Trophoblast cell (in vitro differentiated cells and primary cell): ENCODE measurements at regions not wholly inside any gene's neighbourhood (a gene's known extent, or its start where the extent isn't known, plus 50 kb on each side); places are given as distances from the start of the nearest gene placed in this dataset.

Experiments used
- DNase-seq, 2 donors: peaks; one replicate each; pipeline ENCODE4 v3.0.0-alpha.2; 2016
- H2AFZ ChIP-seq: 2 replicates; pipeline ENCODE4 v1.6.1; 2013; ENCODE audit warnings: low read length, moderate library complexity, mild to moderate bottlenecking; ENCODE audit not compliant: insufficient read depth, poor library complexity
- H2AK5ac ChIP-seq: 2 replicates; pipeline ENCODE4 v1.6.1; 2013; ENCODE audit warnings: mild to moderate bottlenecking, low read length
- H2BK120ac ChIP-seq: 2 replicates; pipeline ENCODE4 v1.6.1; 2013; ENCODE audit warnings: low read length, mild to moderate bottlenecking, moderate library complexity; ENCODE audit not compliant: insufficient read depth, poor library complexity
- H2BK12ac ChIP-seq: 2 replicates; pipeline ENCODE4 v1.6.1; 2013; ENCODE audit warnings: mild to moderate bottlenecking, low read length, moderate library complexity
- H2BK5ac ChIP-seq: 2 replicates; pipeline ENCODE4 v1.6.1; 2013; ENCODE audit warnings: low read length, low read depth, moderate library complexity, mild to moderate bottlenecking; ENCODE audit not compliant: poor library complexity
- H3K14ac ChIP-seq: 2 replicates; pipeline ENCODE4 v1.6.1; 2013; ENCODE audit warnings: mild to moderate bottlenecking, low read length
- H3K18ac ChIP-seq: 2 replicates; pipeline ENCODE4 v1.6.1; 2013; ENCODE audit warnings: mild to moderate bottlenecking, low read length
- H3K23ac ChIP-seq: 2 replicates; pipeline ENCODE4 v1.6.1; 2013; ENCODE audit warnings: low read length
- H3K27ac ChIP-seq: 2 replicates; pipeline ENCODE4 v1.5.1; 2013; ENCODE audit warnings: low read depth, mild to moderate bottlenecking, inconsistent platforms, low read length, moderate library complexity
- H3K27me3 ChIP-seq: 2 replicates; pipeline ENCODE4 v1.6.1; 2013; ENCODE audit warnings: inconsistent platforms, mild to moderate bottlenecking, low read length, moderate library complexity; ENCODE audit not compliant: insufficient read depth
- H3K36me3 ChIP-seq, 2 experiments: 1 replicate in 1 of 2; 2 replicates in 1 of 2; pipeline ENCODE4 v1.6.1; 2013; ENCODE audit warnings: low read length in 2 of 2, mild to moderate bottlenecking in 2 of 2, moderate library complexity in 1 of 2; ENCODE audit not compliant: insufficient read depth in 2 of 2, control insufficient read depth in 1 of 2
- H3K4ac ChIP-seq: 2 replicates; pipeline ENCODE4 v1.6.1; 2013; ENCODE audit warnings: low read depth, mild to moderate bottlenecking, low read length, moderate library complexity
- H3K4me1 ChIP-seq, 2 experiments: 1 replicate in 1 of 2; 2 replicates in 1 of 2; pipeline ENCODE4 v1.6.1; 2013; ENCODE audit warnings: low read length in 2 of 2, mild to moderate bottlenecking in 2 of 2, moderate library complexity in 1 of 2; ENCODE audit not compliant: insufficient read depth in 2 of 2, control insufficient read depth in 1 of 2
- H3K4me2 ChIP-seq: 2 replicates; pipeline ENCODE4 v1.6.1; 2013; ENCODE audit warnings: inconsistent platforms, mild to moderate bottlenecking, low read length, moderate library complexity
- H3K4me3 ChIP-seq: 2 replicates; pipeline ENCODE4 v1.5.1; 2013; ENCODE audit warnings: mild to moderate bottlenecking, low read depth, low read length, inconsistent platforms
- H3K79me1 ChIP-seq: one replicate; pipeline ENCODE4 v1.6.1; 2013; ENCODE audit warnings: low read length
- H3K79me2 ChIP-seq: 2 replicates; pipeline ENCODE4 v1.6.1; 2013; ENCODE audit warnings: low read length, mild to moderate bottlenecking; ENCODE audit not compliant: control insufficient read depth, insufficient read depth, poor library complexity
- H3K9ac ChIP-seq: 2 replicates; pipeline ENCODE4 v1.6.1; 2013; ENCODE audit warnings: mild to moderate bottlenecking, low read length
- H3K9me3 ChIP-seq: 2 replicates; pipeline ENCODE4 v1.6.1; 2013; ENCODE audit warnings: low read depth, mild to moderate bottlenecking, control low read depth, inconsistent platforms, low read length; ENCODE audit not compliant: insufficient read depth
- H4K12ac ChIP-seq: 2 replicates; pipeline ENCODE4 v1.6.1; 2013; ENCODE audit warnings: low read depth, mild to moderate bottlenecking, low read length, moderate library complexity
- H4K8ac ChIP-seq: 2 replicates; pipeline ENCODE4 v1.6.1; 2013; ENCODE audit warnings: low read depth, mild to moderate bottlenecking, low read length, moderate library complexity
- H4K91ac ChIP-seq: one replicate; pipeline ENCODE4 v1.6.1; 2013; ENCODE audit warnings: low read depth, mild to moderate bottlenecking, low read length, moderate library complexity
- WGBS: extraction: QIAGEN DNeasy Blood & Tissue Kit; methylation state at CpG from one replicate; pipeline ENCODE4 v1.1.7; 2013; ENCODE audit warnings: missing lambda C conversion rate; ENCODE audit not compliant: insufficient read length, insufficient coverage; ENCODE audit errors: extremely low coverage; 5-methylcytosine and 5-hydroxymethylcytosine counted together

DNA sequence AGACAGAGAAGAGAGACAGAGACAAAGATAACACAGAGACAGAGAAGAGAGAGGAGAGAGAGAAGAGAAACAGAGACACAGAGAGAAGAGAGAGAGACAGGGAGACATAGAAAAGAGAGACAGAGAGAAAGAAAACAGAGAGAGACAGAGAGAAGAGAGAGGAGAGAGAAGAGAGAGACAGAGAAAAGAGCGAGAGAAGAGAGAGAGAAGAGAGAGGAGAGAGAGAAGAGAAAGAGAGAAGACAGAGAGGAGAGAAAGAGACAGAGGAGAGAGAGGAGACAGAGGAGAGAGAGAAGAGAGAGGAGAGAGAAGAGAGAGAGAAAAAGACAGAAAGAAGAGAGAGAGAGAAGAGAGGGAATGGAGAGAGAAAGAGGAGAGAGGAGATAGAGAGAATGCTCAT, 601.1 kb upstream of the PRKX start:
- DNase-seq, result no peak
- Histone ChIP-seq H3K9ac (no peak overlapping the region), H3K14ac (no peak overlapping the region), H3K27me3 (no peaks in the 10 kb centered on the region), H3K4me3 (no peak overlapping the region), H2AK5ac (no peak overlapping the region), H3K4ac (no peak overlapping the region), H3K36me3 (no peaks in the 10 kb centered on the region), H3K23ac (no peak overlapping the region), H3K79me2 (no peaks in the 10 kb centered on the region), H2AFZ (no peak overlapping the region), H2BK12ac (no peak overlapping the region), H3K4me2 (no peak overlapping the region), H2BK5ac (no peak overlapping the region), H3K18ac (no peak overlapping the region), H4K12ac (no peak overlapping the region), H3K4me1 (peaks cover 0 to 4% of the 10 kb centered on the region in 2 experiments), H2BK120ac (no peak overlapping the region), H3K79me1 (peaks cover 1% of the 10 kb centered on the region), H3K27ac (no peak overlapping the region), H4K91ac (no peak overlapping the region), H3K9me3 (no peaks in the 10 kb centered on the region), H4K8ac (no peak overlapping the region)
- WGBS, result no CpG with 5 or more reads among the region's 1 CpG

GRCh38 chrX:4277122-4277521, 563.7 kb upstream of the PRKX start:
- Histone ChIP-seq H3K9me3 (no peaks in the 10 kb centered on the region), H3K14ac (no peak overlapping the region), H3K18ac (no peak overlapping the region), H3K79me2 (no peaks in the 10 kb centered on the region), H3K27ac (no peak overlapping the region), H4K12ac (no peak overlapping the region), H2BK12ac (no peak overlapping the region), H2BK5ac (no peak overlapping the region), H3K4me1 (no peaks in the 10 kb centered on the region), H3K4me2 (no peak overlapping the region), H2AK5ac (no peak overlapping the region), H3K4me3 (no peak overlapping the region), H3K9ac (no peak overlapping the region), H3K4ac (no peak overlapping the region), H4K91ac (no peak overlapping the region), H3K23ac (no peak overlapping the region), H3K79me1 (no peaks in the 10 kb centered on the region), H2AFZ (no peak overlapping the region), H4K8ac (no peak overlapping the region), H3K27me3 (no peaks in the 10 kb centered on the region), H2BK120ac (no peak overlapping the region), H3K36me3 (no peaks in the 10 kb centered on the region)
- WGBS, result no CpG with 5 or more reads among the region's 4 CpGs
- DNase-seq, result peak in 1 of 2 donors; percentile 18

GRCh38 chrX:4268676-4269075, 555.2 kb upstream of the PRKX start:
- H3K4me2 ChIP-seq, result no peak overlapping the region
- H2BK12ac ChIP-seq, result no peak overlapping the region
- H3K4me3 ChIP-seq, result no peak overlapping the region
- no peak overlapping the region for H4K91ac ChIP-seq
- no peaks in the 10 kb centered on the region for H3K79me2 ChIP-seq
- no peak overlapping the region for H3K27ac ChIP-seq
- H3K9ac ChIP-seq, result no peak overlapping the region
- H3K18ac ChIP-seq, result no peak overlapping the region
- H4K12ac ChIP-seq, result no peak overlapping the region
- H3K4ac ChIP-seq, result no peak overlapping the region
- no peaks in the 10 kb centered on the region for H3K36me3 ChIP-seq
- no peaks in the 10 kb centered on the region for H3K9me3 ChIP-seq
- H2BK120ac ChIP-seq, result no peak overlapping the region
- H3K4me1 ChIP-seq, result no peaks in the 10 kb centered on the region
- H3K27me3 ChIP-seq, result no peaks in the 10 kb centered on the region
- H2AFZ ChIP-seq, result no peak overlapping the region
- WGBS, result no CpG with 5 or more reads among the region's 2 CpGs
- no peak overlapping the region for H2AK5ac ChIP-seq
- no peaks in the 10 kb centered on the region for H3K79me1 ChIP-seq
- no peak for DNase-seq
- H2BK5ac ChIP-seq, result no peak overlapping the region
- no peak overlapping the region for H3K23ac ChIP-seq
- H4K8ac ChIP-seq, result no peak overlapping the region
- no peak overlapping the region for H3K14ac ChIP-seq

- H3K4me2 ChIP-seq, result no peak overlapping the region
- H2BK12ac ChIP-seq, result no peak overlapping the region
- WGBS, result no CpG with 5 or more reads among the region's 4 CpGs
Measured at GRCh38 chrX:4265036-4265435, 551.6 kb upstream of the PRKX start.

More at GRCh38 chrX:4265036-4265435, 551.6 kb upstream of the PRKX start:
- H2BK120ac ChIP-seq, result no peak overlapping the region
- no peak overlapping the region for H3K9ac ChIP-seq
- no peak overlapping the region for H3K23ac ChIP-seq
- no peaks in the 10 kb centered on the region for H3K79me1 ChIP-seq
- no peak overlapping the region for H2AK5ac ChIP-seq
- H3K4ac ChIP-seq, result no peak overlapping the region
- H3K18ac ChIP-seq, result no peak overlapping the region
- no peak overlapping the region for H3K4me3 ChIP-seq
- H3K79me2 ChIP-seq, result no peaks in the 10 kb centered on the region
- no peaks in the 10 kb centered on the region for H3K27me3 ChIP-seq
- DNase-seq, result no peak
- H3K4me1 ChIP-seq, result no peaks in the 10 kb centered on the region
- no peaks in the 10 kb centered on the region for H3K9me3 ChIP-seq
- no peaks in the 10 kb centered on the region for H3K36me3 ChIP-seq
- no peak overlapping the region for H4K12ac ChIP-seq
- H2BK5ac ChIP-seq, result no peak overlapping the region
- H4K8ac ChIP-seq, result no peak overlapping the region
- no peak overlapping the region for H3K14ac ChIP-seq
- no peak overlapping the region for H3K27ac ChIP-seq
- no peak overlapping the region for H2AFZ ChIP-seq
- no peak overlapping the region for H4K91ac ChIP-seq
